ENCODE measurements at regions not wholly inside any gene's neighbourhood (a gene's known extent, or its start where the extent isn't known, plus 50 kb on each side); places are given as distances from the start of the nearest gene placed in this dataset.
A peak's percentile ranks its signal among the peaks of the same experiment; 100 is the strongest.

DNA sequence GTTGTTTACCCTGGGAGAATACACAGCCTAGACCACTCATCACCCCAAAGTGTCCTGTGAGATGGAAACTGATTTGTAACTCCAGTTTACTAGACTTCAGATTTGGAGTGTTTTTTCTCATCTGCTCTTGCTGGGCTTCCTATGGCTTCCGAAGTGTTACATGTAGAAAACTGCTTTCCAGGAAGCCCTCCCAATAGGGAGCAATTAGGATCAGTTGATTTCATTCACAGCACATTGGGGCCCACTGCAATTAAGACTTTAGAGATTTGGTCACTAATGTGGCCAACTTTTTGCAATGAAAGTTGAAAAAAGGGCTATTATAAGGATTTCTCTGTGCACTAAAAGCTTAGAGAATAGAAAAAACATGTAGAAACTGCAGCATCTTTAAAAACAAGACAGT, 656.6 kb upstream of the CHAC2 start:
- no peak overlapping the region for H3K4me2 ChIP-seq (ENCODE audit: unreplicated experiment)
- H3K27ac ChIP-seq, result no peak overlapping the region
- no peaks in the 10 kb centered on the region for H3K36me3 ChIP-seq (ENCODE audit: low read depth)
- 48 to 50% methylated on average over 1 of the region's 1 CpG for WGBS, 2 experiments (ENCODE audit: low coverage in 1 of 2, low lambda C conversion rate in 2 of 2, missing lambda C conversion rate in 2 of 2)
- in situ Hi-C loops (cut with MboI), result no loop called here
- H3K4me3 ChIP-seq, result no peak overlapping the region
- no peak overlapping the region for H3K9ac ChIP-seq
- H3K4me1 ChIP-seq (ENCODE audit: insufficient read depth), result no peaks in the 10 kb centered on the region
- DNase-seq, result no peak
- TF ChIP-seq EZH2phosphoT487 (IDR thresholded peaks at IDR 0.05; ENCODE audit: insufficient read depth, low read depth), result no peak
- TF ChIP-seq EZH2 (IDR thresholded peaks at IDR 0.05; ENCODE audit: insufficient read depth, poor library complexity, severe bottlenecking), result no peak
- H3K9me3 ChIP-seq (ENCODE audit: low read depth), result no peaks in the 10 kb centered on the region
- H3K27me3 ChIP-seq (replicated peaks; ENCODE audit: insufficient read depth), result no peaks in the 10 kb centered on the region
- H2AFZ ChIP-seq, result no peak overlapping the region
- no peaks in the 10 kb centered on the region for H3K79me2 ChIP-seq (ENCODE audit: insufficient read depth)
- no peaks in the 10 kb centered on the region for H4K20me1 ChIP-seq (ENCODE audit: insufficient read depth)
- H3F3A ChIP-seq (ENCODE audit: insufficient read depth), result no peaks in the 10 kb centered on the region
- H3K9me2 ChIP-seq (ENCODE audit: insufficient read depth), result no peaks in the 10 kb centered on the region

- Histone ChIP-seq H3K27me3 (replicated peaks; ENCODE audit: insufficient read depth) (no peaks in the 10 kb centered on the region), H2AFZ (no peak overlapping the region), H3K79me2 (ENCODE audit: insufficient read depth) (no peaks in the 10 kb centered on the region), H3K4me3 (no peak overlapping the region), H3F3A (ENCODE audit: insufficient read depth) (no peaks in the 10 kb centered on the region), H3K4me1 (ENCODE audit: insufficient read depth) (0 out of 2 replicates have a peak, but pooled peaks cover 7% of the 10 kb centered on the region), H3K9me2 (ENCODE audit: insufficient read depth) (no peaks in the 10 kb centered on the region), H3K27ac (no peak overlapping the region), H3K36me3 (ENCODE audit: low read depth) (no peaks in the 10 kb centered on the region), H3K9me3 (ENCODE audit: low read depth) (no peaks in the 10 kb centered on the region), H4K20me1 (ENCODE audit: insufficient read depth) (no peaks in the 10 kb centered on the region), H3K4me2 (ENCODE audit: unreplicated experiment) (no peak overlapping the region), H3K9ac (no peak overlapping the region)
- no peak for TF ChIP-seq EZH2phosphoT487 (IDR thresholded peaks at IDR 0.05; ENCODE audit: insufficient read depth, low read depth)
- TF ChIP-seq EZH2 (IDR thresholded peaks at IDR 0.05; ENCODE audit: insufficient read depth, poor library complexity, severe bottlenecking), result no peak
- WGBS, 2 experiments (ENCODE audit: low coverage in 1 of 2, low lambda C conversion rate in 2 of 2, missing lambda C conversion rate in 2 of 2), result 63 to 67% methylated on average over 2 of the region's 2 CpGs
- no peak for DNase-seq
- in situ Hi-C loops (cut with MboI), result no loop called here
Measured at GRCh38 chr2:53108246-53108645, 659.4 kb upstream of the CHAC2 start.

DNA sequence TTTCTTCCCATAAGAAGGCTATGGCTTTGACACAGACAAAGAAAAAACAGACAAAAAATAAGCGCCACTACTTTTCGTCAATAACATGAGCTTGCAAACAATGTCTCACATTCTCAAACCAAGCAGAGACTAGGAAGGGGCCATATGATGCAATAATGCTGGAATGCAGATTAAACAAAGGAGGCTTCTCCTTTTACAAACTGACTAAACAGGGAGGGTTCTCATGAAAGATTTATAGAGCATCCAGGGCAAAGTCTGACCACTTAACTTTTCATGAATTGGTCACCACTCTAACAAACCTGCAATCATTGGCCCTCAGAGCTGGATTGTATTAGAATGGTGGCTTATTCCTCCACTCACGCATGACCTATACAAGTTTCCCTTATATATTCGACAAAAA, 663.3 kb upstream of the CHAC2 start:
- Histone ChIP-seq H3K9me2 (ENCODE audit: insufficient read depth) (no peaks in the 10 kb centered on the region), H4K20me1 (ENCODE audit: insufficient read depth) (no peaks in the 10 kb centered on the region), H3K79me2 (ENCODE audit: insufficient read depth) (no peaks in the 10 kb centered on the region), H3K27me3 (replicated peaks; ENCODE audit: insufficient read depth) (no peaks in the 10 kb centered on the region), H3K9ac (no peak overlapping the region), H3K27ac (no peak overlapping the region), H3K4me2 (ENCODE audit: unreplicated experiment) (no peak overlapping the region), H3K36me3 (ENCODE audit: low read depth) (no peaks in the 10 kb centered on the region), H2AFZ (no peak overlapping the region), H3K4me1 (ENCODE audit: insufficient read depth) (0 out of 2 replicates have a peak, but pooled peaks cover 7% of the 10 kb centered on the region), H3F3A (ENCODE audit: insufficient read depth) (no peaks in the 10 kb centered on the region), H3K4me3 (no peak overlapping the region), H3K9me3 (ENCODE audit: low read depth) (no peaks in the 10 kb centered on the region)
- in situ Hi-C loops (cut with MboI), result no loop called here
- WGBS, 2 experiments (ENCODE audit: low coverage in 1 of 2, low lambda C conversion rate in 2 of 2, missing lambda C conversion rate in 2 of 2), result 82 to 92% methylated on average over 4 of the region's 4 CpGs
- DNase-seq, result peak; percentile 14
- TF ChIP-seq EZH2 (IDR thresholded peaks at IDR 0.05; ENCODE audit: insufficient read depth, poor library complexity, severe bottlenecking) (no peak), EZH2phosphoT487 (IDR thresholded peaks at IDR 0.05; ENCODE audit: insufficient read depth, low read depth) (no peak)

GRCh38 chr2:53103679-53104078, 663.9 kb upstream of the CHAC2 start:
- H4K20me1 ChIP-seq (ENCODE audit: insufficient read depth), result no peaks in the 10 kb centered on the region
- TF ChIP-seq EZH2 (IDR thresholded peaks at IDR 0.05; ENCODE audit: insufficient read depth, poor library complexity, severe bottlenecking), result no peak
- no peak for TF ChIP-seq EZH2phosphoT487 (IDR thresholded peaks at IDR 0.05; ENCODE audit: insufficient read depth, low read depth)
- H3F3A ChIP-seq (ENCODE audit: insufficient read depth), result no peaks in the 10 kb centered on the region
- H3K9me2 ChIP-seq (ENCODE audit: insufficient read depth), result no peaks in the 10 kb centered on the region
- no peak overlapping the region for H3K4me3 ChIP-seq
- H3K9me3 ChIP-seq (ENCODE audit: low read depth), result no peaks in the 10 kb centered on the region
- H3K79me2 ChIP-seq (ENCODE audit: insufficient read depth), result no peaks in the 10 kb centered on the region
- no peak overlapping the region for H3K4me2 ChIP-seq (ENCODE audit: unreplicated experiment)
- H2AFZ ChIP-seq, result no peak overlapping the region
- H3K27ac ChIP-seq, result no peak overlapping the region
- in situ Hi-C loops (cut with MboI), result no loop called here
- H3K36me3 ChIP-seq (ENCODE audit: low read depth), result no peaks in the 10 kb centered on the region
- no peak overlapping the region for H3K9ac ChIP-seq
- DNase-seq, result no peak
- 0 out of 2 replicates have a peak, but pooled peaks cover 7% of the 10 kb centered on the region for H3K4me1 ChIP-seq (ENCODE audit: insufficient read depth)
- H3K27me3 ChIP-seq (replicated peaks; ENCODE audit: insufficient read depth), result no peaks in the 10 kb centered on the region

- H3K27ac ChIP-seq, result no peak overlapping the region
- 62 to 73% methylated on average over 4 of the region's 4 CpGs for WGBS, 2 experiments (ENCODE audit: low coverage in 1 of 2, low lambda C conversion rate in 2 of 2, missing lambda C conversion rate in 2 of 2)
- H3K27me3 ChIP-seq (replicated peaks; ENCODE audit: insufficient read depth), result no peaks in the 10 kb centered on the region
- H3K9me3 ChIP-seq (ENCODE audit: low read depth), result no peaks in the 10 kb centered on the region
- H3K9me2 ChIP-seq (ENCODE audit: insufficient read depth), result no peaks in the 10 kb centered on the region
- no peak overlapping the region for H3K9ac ChIP-seq
- H3K4me2 ChIP-seq (ENCODE audit: unreplicated experiment), result no peak overlapping the region
- H3F3A ChIP-seq (ENCODE audit: insufficient read depth), result no peaks in the 10 kb centered on the region
- DNase-seq, result no peak
- H4K20me1 ChIP-seq (ENCODE audit: insufficient read depth), result no peaks in the 10 kb centered on the region
- TF ChIP-seq EZH2 (IDR thresholded peaks at IDR 0.05; ENCODE audit: insufficient read depth, poor library complexity, severe bottlenecking) (no peak), EZH2phosphoT487 (IDR thresholded peaks at IDR 0.05; ENCODE audit: insufficient read depth, low read depth) (no peak)
- H3K4me1 ChIP-seq (ENCODE audit: insufficient read depth), result no peaks in the 10 kb centered on the region
- no peak overlapping the region for H2AFZ ChIP-seq
- no peaks in the 10 kb centered on the region for H3K79me2 ChIP-seq (ENCODE audit: insufficient read depth)
- H3K36me3 ChIP-seq (ENCODE audit: low read depth), result no peaks in the 10 kb centered on the region
- in situ Hi-C loops (cut with MboI), result no loop called here
- no peak overlapping the region for H3K4me3 ChIP-seq
Measured at GRCh38 chr2:53098696-53099078, 668.9 kb upstream of the CHAC2 start.

All from GM23248 (cell line).